ENCODE measurements at regions not wholly inside any gene's neighbourhood (a gene's known extent, or its start where the extent isn't known, plus 50 kb on each side); places are given as distances from the start of the nearest gene placed in this dataset.

DNA sequence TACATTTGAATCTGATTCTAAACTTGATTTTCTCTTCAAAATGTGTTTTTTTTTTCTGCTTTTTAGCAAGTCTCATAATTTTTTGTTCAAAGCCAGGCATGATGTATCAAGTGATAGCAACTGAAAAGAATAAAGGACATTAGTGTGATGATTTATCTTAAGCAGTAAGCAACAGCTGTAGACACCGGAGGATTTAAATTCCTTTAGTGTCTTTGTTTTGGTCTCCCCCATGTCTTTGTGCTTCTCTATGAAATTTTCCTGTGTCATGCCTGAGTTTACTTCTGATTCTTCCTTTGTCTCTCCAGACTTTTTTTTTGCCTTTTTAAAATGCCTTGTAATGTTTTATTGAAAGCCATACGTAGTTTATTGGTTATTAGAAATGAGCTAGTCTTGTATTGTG, 934.2 kb upstream of the RAG2 start:
- DNase-seq (ENCODE audit: low read depth in 2 of 2) = no peak

DNA sequence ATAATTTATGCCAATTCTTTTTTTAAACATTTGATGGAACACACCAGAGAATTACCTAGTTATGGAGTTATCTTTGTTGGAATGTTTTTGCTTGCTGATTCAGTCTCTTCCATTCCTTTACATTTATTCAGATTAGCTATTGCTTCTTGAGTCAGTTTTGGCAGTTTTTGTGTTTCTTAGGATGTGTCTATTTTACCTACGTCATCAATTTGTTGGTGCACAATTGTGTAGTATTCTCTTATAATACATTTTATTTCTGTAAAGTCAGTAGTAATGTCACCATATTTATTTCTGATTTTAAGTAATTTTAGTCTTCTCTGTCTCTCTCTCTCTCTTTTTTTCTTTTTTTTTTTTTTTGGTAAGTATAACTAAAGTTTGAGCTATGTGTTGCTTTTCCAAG, 929.5 kb upstream of the RAG2 start:
- DNase-seq (ENCODE audit: low read depth in 2 of 2) = no peak

DNA sequence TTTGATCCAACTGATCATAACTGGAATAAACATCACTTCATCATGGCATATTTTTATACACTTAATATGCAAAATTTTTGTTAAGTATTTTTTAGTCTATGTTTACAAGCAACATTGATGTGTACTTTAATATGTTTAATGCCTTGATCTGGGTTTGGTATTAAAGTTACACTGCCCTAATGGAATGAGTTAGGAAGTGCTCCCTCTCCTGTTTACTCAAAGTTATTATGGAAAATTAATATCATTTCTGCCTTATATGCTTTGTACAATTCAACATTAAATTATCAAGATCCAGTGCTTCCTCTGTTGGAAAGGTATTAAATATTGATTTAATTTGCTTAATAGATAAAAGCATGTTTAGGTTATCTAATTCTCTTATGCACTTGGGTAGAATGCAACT, 927.3 kb upstream of the RAG2 start:
- DNase-seq (ENCODE audit: low read depth in 2 of 2) = no peak

DNA sequence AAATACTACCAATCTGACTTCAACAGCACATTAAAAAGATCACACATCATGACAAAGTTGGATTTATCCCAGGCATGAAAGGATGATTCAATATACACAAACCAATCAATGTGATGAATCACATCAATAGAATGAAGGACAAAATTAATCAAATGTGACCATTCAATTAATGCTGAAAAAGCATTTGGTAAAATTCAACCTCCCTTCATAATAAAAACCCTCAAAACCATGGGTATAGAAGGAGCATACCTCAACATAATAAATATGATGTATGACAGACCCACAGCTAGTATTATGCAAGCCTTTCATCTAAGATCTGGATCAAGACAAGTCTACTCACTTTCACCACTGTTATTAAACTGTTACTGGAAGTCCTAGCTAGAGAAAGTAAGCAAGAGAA, 921.7 kb upstream of the RAG2 start:
- no peak for DNase-seq (ENCODE audit: low read depth in 2 of 2)

DNA sequence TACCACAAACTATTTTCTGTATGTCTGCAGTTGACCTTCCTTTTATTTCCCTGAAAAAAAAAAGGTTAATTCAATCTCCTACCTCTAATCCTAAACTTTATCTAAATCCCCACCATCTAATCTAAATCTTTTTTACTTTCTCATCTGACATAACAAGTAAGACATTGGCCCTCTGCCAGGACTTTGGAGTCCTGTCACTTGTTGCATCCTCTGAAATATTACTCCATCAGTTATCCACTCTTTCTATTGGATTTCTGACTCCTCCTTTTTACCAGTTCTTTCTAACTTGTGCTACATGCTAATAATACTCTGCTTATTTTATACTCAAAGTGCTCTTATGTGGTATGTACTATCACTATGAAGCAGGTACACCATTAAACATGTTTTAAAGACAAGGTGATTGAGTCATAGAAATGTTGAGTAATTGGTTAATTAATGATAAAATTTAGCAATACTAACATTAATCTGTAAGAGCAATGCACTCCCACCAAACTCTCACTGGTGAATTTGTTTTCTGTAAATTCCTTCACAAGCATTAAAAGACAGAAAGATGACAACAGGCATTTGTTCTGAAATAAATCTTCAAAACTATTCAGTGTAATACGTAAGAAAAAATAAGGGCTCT, 914.2 kb upstream of the RAG2 start:
- no peak for DNase-seq (ENCODE audit: low read depth in 2 of 2)

DNA sequence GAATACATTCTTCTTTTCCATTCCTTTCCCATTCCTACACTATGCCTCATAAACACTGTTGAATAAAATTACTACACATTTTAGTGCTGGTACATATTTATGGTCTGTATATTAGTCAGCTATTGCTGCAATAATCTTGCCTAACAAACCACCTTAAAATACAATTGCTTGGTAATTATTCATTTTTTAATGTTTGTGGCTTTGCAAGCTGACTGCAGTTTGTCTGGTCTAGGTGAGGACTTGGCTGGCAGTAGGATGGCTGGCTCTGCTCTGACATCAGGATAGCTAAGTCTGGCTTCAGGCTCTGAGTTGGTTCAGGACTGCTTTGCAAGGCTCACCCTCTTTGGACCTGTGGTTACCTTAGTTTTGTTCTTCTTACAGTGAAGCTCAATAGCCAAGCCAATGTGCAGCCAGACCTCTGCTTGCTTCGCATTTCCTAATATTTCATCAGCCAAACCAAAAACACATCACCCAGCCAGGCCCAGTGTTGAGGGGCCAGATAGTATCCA, 913.4 kb upstream of the RAG2 start:
- no peak for DNase-seq (ENCODE audit: low read depth in 2 of 2)

DNA sequence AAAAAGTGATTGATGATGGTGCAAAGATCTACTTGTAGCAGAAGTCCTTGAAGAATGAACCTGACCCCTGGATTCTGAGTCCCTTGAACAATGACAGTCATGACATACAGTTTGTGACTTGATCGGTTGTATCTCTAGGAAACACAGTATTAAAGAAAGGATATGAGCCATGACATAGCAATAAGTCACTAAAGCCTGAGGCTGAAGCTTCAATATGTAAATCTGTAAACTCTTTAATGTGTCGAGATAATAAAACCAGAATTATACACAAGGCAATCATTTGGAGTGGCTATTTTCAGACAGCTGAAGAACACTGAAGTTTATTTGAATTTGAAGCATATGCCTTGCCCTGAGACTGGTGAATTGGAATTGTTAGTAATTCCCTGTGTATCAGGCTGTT, 911.5 kb upstream of the RAG2 start:
- DNase-seq (ENCODE audit: low read depth in 2 of 2) = no peak

DNA sequence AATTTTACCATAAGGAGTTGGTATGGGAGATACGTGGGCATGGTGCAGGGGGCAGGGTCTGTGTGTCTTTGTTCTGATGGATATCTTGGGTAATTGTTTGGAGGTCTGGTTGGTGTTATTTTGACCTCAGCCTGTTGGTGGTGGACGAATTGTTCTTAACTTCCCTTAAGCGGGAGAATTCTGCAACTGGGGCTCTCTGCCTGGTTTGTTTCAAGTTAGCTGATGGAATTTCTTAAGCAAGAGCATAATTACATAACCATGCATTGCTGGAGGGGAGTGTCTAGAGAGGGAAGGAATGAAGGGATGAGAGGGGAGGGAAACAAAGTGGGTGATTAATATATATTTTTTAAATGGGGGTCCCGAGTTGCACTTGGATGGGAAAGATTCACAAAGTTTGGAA, 908.5 kb upstream of the RAG2 start:
- no peak for DNase-seq (ENCODE audit: low read depth in 2 of 2)

DNA sequence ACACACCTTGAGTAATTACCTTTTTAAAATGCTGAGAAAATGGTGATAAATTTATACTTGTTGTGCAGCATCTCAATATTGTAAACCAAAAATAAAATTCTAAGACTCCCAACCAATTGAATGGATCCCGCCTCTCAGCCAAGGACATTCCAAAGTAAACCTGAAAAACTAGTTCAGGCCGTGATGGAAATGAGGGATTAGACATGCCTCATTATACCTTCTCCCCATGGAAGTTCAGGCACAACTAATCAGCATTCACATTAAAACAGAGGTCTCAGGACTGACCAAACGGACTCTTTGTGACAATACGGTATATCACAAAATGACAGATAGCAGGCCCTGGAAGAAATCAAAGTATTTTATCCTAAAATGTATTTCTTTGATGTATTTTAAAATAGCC, 907.4 kb upstream of the RAG2 start:
- no peak for DNase-seq (ENCODE audit: low read depth in 2 of 2)

DNA sequence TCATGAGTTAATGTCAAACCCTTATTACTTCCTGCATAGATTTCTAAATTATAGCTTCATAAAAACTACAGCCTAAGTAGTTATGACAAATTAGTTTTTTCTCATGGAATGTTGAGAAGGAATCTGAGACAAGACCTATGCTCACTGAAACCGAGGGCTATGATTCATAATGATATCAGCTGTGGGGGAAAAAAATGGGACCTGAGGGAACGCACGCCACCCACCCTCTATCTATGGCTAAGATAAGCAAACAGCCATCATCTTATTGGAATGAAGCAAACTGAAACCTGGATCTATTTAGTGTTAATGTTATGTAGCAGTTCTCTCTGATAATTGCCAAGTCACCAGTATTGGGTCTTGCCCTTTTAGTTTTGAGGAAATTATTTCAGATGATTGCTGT, 906.9 kb upstream of the RAG2 start:
- no peak for DNase-seq (ENCODE audit: low read depth in 2 of 2)

DNA sequence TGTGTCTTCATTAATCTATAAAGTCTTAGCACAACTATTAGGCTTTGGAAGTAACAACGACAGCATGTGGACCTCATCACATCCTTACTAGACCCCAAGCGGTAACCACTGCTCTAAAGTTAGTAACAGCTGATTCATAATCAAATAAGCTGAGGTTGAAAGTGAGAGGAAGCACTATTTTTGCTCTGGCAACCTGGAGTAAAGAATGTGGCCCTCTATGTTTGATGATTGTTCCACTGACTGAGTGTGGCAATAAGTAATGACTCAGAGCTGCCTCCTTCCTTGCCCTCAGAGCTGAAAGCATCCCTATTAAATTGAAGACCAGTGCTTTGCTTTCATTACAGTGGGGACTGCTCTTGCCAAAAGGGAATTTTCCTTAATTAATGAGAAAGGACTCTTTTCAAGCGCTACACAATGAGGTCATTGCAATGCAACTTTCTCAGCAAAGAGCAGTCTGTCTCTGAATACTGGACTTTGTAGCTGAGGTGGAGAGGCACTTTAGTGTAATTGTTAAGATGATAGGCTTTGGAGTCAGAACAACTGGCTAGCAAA, 906.1 kb upstream of the RAG2 start:
- DNase-seq (ENCODE audit: low read depth in 2 of 2) = no peak

DNA sequence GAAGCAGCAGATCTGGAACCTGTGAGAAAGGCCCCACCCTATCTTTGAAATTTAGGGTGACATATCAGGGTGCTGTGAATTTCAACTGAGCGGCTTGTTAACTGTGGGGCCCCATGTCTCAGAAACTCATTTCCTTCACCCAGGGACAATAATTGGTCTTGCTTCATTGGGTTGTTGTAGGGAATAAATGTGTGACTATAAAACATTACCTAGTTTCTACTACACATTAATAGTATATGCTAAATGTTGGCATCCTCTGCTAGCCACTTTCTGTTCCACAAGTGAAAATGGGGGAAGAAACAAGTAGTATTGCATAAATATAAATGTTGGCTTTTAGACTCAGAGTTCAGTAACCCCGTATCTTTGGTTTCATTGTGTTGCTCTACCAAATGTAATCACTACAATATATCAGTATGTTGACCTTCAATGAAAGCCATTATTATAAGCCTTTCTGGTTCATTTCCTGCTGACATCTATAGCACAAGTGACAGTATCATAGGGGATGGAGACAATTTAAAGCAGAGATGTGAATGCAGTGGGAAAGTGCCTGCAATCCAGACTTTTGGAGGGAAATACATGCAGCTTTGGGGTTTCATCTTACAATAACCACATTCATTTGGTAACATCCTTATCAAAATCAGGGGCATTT, 905.5 kb upstream of the RAG2 start:
- DNase-seq (ENCODE audit: low read depth in 2 of 2) = no peak

DNA sequence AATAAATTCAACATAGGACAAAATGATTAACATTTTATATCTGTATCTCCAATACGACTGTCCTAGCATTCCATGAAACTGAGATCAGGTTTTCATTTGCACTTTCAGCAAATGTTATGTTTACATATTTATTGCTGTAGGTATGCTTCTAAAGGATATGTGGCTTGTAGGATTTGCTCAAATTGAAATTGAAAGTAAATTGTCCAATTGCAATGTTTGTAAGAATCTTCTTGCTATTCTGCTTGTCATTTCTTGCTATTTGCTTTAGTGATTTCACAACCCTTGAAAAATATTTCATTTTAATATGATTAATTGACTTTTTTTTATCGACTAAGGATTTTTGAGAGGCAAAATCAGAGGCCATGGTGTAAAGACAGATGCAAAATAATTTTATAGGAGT, 904.2 kb upstream of the RAG2 start:
- no peak for DNase-seq (ENCODE audit: low read depth in 2 of 2)

DNA sequence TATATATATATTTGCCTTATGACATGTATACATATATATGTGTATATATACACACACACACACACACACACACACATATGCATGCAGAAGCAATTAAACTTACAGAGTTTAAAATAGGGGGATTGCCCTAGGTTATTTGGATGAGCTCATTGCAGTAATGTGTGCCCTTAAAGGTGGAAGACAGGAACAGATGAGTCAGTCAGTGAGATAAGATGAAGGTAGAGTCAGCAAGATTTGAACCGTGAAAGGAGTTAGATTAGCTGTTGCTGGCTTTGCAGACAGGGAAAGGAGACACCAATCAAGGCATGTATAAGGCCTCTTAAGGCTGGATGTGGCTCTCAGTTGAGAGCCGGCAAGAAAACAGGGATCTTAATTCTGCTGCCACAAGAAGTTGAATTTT, 902.4 kb upstream of the RAG2 start:
- DNase-seq (ENCODE audit: low read depth in 2 of 2) = no peak

DNA sequence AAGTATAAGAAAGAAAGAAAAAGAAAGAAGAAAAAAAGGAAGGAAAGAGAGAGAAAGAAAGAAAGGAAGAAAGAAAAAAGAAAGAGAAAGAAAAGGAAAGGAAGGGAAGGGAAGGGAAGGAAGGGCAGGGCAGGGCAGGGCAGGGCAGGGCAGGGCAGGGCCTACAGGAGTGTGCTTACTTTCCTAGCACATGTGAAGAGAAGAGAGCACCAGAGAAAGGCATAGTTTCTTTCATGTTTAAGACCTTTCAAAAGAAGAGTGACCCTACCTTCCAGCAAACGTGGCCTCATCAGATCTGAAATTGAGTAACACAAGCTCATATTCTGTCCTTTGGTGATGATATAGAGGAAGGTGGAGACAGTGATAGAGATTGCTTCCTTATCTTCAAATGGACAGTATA, 899.3 kb upstream of the RAG2 start:
- DNase-seq (ENCODE audit: low read depth in 2 of 2) = no peak

DNA sequence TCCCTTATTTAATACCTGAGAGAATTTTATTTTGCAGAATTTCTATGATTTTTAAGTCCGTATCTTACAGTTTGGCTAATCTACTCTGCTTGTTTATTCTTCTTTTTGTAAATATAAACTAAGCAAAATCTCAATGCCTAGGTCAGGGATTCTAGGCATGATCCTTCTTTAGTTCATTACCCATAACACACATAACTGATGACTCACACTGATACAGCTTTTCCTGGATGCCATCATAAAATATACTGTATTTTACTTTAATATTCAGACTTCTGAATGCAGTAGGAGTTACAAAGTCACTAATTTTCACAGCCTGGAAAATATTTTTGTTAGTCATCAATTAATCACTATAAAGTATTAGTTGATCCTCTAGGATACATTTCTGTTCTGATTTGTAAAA, 898.2 kb upstream of the RAG2 start:
- no peak for DNase-seq (ENCODE audit: low read depth in 2 of 2)

DNA sequence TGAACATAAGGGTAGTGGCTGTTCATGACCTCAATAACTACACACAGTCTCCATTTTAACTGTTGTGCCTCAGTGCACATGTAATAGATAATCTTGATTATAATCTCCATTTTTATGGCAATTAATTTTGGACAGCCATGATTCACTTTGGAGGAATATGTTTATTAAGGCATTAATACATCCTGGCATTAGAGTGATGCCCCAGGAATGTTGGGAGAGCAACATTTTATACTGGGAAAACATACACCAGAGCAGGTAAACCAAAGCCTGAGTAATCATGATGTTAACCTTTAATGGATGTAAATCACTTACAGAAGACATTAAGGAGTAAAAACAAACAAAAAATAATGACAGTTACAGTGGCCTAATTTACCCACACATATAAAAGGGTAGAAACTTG, 886.3 kb upstream of the RAG2 start:
- DNase-seq (ENCODE audit: low read depth in 2 of 2) = no peak

DNA sequence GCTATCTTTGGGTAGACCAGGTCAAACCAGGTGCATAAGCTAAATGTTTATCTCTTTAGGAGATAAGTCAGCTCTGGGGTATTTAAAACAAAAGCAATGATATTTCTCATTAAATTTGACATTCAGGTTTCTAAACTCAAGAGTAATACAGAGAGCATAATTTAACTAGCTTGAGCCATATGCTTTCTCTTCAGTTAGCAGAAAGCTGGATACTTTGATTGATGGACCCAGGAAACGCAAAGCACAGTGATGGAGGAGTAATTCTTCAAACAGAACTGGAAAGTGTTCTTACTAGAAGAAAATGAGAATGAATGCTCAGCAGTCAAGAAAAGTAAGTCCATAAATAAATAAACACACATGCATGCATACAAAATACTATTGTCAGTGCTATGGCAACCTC, 885.7 kb upstream of the RAG2 start:
- no peak for DNase-seq (ENCODE audit: low read depth in 2 of 2)

DNA sequence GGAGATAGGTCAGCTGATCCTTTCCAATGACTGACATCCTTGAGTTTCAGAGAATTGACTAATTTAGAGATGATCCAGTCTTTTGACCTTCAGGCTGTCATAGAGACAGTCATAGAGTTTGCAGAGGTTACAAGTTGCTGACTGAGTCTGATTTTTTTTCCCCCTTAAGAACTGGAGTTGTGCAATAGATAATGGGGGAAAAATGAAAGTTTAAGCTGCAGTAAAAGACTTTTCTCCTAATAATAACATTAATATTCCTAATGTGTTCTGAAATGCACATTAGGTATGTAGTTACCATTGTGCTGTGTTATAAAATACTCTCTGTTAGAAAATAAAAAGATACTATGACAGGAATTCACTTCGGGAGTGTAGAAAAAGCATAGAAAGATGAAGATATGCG, 876.9 kb upstream of the RAG2 start:
- DNase-seq (ENCODE audit: low read depth in 2 of 2) = no peak

DNA sequence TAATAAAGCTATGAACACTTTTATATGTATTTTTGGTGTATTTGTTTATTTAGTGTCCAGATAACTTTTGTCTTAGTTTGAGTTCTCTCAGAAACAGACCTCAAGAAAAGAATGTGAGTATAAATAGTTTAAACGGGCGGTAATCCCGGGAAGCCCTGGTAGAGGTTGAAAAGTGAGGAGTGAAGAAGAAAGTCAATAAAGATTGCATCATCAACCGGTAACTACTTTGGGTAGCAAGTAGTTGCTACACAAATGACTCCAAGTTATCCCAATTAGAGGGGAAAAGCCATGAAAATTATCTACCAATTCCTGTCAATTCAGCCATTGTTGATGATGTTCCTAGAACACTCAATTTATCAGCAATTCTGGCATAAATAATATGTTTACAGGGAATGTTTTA, 870.3 kb upstream of the RAG2 start:
- no peak for DNase-seq (ENCODE audit: low read depth in 2 of 2)

DNA sequence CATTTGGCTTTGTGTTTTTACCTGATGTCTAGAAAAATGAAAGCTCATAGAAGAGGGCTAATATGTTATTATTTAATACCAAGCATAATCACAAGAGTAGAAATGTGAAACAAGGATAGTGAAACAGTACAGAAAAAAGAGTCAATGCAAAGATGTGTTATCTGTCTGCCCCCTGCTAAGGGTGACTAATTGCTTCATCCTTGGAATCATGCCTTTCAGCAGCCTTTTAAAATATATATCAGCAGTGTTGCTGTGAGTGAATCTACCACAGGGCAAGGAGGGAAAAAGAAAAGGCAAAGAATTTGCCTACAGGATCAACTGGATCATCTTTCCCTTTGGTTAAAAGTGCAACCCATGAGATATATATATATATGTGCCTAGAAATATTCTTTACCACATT, 867.2 kb upstream of the RAG2 start:
- no peak for DNase-seq (ENCODE audit: low read depth in 2 of 2)

DNA sequence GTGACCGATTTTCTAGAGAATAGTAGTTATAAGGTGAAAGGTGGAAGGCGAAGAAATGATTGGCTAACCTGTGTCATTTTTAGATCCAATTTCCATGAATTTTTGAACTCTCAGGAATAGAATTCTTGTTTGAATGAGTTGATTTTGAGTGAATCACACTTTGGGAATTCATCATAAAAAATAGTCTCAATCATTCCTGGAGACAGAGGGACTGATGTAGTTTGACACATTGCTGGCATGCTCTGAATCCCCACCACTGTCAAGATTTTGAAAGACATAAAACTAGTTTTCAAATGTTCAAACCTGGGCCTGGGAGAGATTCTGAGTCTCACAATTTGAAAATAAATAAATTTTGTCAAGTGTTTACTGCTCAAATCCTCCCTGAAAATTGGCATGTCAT, 861.4 kb upstream of the RAG2 start:
- no peak for DNase-seq (ENCODE audit: low read depth in 2 of 2)

DNA sequence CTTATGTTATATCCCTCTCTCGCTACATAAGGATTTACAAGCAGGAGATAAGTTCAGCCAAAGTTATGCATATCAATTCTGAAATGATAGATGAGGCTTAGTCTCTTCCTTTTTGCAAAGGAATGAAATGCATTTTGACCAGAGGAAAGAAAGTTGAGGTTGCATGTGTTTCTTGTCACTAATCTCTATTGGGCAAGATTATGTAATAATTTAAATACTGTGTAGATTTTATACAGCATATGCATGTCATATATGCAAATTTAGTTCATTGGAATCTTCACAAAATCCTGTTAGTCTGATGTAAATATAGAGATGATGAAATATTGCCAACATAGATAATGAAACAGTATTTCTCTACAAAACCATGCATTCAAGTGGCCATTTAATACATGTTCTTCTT, 858.7 kb upstream of the RAG2 start:
- DNase-seq (ENCODE audit: low read depth in 2 of 2) = no peak

DNA sequence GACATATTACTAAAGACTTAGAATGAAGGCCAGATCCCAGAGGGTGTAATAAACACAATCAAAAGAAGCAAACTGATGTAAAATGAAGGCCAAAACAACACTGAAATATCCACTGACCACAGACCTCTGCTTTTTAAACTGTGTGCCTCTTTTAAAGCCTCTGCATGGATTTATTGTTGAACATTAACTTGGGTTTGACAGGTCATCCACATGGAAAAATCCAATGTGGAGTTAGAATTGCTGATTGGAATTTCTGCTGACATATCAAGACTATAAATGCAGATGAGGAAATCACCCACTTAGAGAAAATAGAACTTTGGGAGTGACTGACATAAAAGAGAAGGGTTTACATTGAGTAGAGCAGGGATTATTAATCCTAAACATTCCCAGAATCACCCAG, 853.9 kb upstream of the RAG2 start:
- DNase-seq (ENCODE audit: low read depth in 2 of 2) = no peak

Data from dermis microvascular lymphatic vessel endothelial cell (primary cell).